ENCODE measurements at regions not wholly inside any gene's neighbourhood (a gene's known extent, or its start where the extent isn't known, plus 50 kb on each side); places are given as distances from the start of the nearest gene placed in this dataset.
A peak's percentile ranks its signal among the peaks of the same experiment; 100 is the strongest.

DNA sequence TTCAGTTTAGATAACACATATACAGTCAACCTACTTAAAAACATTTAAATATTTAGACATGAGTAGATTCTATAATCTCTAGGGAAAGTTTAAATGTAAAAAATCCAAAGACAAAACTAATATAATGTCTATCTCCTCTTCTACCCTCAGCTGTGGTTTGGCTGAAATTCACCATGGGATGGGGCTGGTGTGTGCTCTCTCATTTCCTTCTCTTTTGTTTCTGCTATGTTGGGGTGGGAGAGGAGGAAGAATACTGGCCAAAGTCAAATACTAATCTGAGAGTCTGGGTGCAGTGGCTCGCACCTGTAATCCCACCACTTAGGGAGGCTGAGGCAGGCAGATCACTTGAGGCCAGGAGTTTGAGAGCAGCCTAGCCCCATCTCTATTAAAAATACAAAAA is 1673.9 kb upstream of the SEL1L start:
- H3K27me3 ChIP-seq (ENCODE audit: insufficient read depth, poor library complexity, severe bottlenecking) = no peaks in the 10 kb centered on the region
- TF ChIP-seq, protein P1, sequence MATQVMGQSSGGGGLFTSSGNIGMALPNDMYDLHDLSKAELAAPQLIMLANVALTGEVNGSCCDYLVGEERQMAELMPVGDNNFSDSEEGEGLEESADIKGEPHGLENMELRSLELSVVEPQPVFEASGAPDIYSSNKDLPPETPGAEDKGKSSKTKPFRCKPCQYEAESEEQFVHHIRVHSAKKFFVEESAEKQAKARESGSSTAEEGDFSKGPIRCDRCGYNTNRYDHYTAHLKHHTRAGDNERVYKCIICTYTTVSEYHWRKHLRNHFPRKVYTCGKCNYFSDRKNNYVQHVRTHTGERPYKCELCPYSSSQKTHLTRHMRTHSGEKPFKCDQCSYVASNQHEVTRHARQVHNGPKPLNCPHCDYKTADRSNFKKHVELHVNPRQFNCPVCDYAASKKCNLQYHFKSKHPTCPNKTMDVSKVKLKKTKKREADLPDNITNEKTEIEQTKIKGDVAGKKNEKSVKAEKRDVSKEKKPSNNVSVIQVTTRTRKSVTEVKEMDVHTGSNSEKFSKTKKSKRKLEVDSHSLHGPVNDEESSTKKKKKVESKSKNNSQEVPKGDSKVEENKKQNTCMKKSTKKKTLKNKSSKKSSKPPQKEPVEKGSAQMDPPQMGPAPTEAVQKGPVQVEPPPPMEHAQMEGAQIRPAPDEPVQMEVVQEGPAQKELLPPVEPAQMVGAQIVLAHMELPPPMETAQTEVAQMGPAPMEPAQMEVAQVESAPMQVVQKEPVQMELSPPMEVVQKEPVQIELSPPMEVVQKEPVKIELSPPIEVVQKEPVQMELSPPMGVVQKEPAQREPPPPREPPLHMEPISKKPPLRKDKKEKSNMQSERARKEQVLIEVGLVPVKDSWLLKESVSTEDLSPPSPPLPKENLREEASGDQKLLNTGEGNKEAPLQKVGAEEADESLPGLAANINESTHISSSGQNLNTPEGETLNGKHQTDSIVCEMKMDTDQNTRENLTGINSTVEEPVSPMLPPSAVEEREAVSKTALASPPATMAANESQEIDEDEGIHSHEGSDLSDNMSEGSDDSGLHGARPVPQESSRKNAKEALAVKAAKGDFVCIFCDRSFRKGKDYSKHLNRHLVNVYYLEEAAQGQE (IDR thresholded peaks at IDR 0.05; ENCODE audit: insufficient replicate concordance, low read depth) = no peak
- TF ChIP-seq POLR2AphosphoS5 (IDR thresholded peaks at IDR 0.05; ENCODE audit: low read depth) = no peak
- TF ChIP-seq, protein P2, sequence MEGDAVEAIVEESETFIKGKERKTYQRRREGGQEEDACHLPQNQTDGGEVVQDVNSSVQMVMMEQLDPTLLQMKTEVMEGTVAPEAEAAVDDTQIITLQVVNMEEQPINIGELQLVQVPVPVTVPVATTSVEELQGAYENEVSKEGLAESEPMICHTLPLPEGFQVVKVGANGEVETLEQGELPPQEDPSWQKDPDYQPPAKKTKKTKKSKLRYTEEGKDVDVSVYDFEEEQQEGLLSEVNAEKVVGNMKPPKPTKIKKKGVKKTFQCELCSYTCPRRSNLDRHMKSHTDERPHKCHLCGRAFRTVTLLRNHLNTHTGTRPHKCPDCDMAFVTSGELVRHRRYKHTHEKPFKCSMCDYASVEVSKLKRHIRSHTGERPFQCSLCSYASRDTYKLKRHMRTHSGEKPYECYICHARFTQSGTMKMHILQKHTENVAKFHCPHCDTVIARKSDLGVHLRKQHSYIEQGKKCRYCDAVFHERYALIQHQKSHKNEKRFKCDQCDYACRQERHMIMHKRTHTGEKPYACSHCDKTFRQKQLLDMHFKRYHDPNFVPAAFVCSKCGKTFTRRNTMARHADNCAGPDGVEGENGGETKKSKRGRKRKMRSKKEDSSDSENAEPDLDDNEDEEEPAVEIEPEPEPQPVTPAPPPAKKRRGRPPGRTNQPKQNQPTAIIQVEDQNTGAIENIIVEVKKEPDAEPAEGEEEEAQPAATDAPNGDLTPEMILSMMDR (IDR thresholded peaks at IDR 0.05; ENCODE audit: insufficient read depth, low read length) = no peak
- TF ChIP-seq GABPA (IDR thresholded peaks at IDR 0.05; ENCODE audit: low read depth) = no peak
- TF ChIP-seq SPI1 (IDR thresholded peaks at IDR 0.05; ENCODE audit: borderline replicate concordance, low read depth) = no peak
- H3K27ac ChIP-seq (replicated peaks) = no peak overlapping the region
- no peak for DNase-seq (ENCODE audit: low read depth in 1 of 2, low spot score in 1 of 2)
- H3K4me3 ChIP-seq (replicated peaks; ENCODE audit: insufficient read depth, low read length) = no peak overlapping the region

DNA sequence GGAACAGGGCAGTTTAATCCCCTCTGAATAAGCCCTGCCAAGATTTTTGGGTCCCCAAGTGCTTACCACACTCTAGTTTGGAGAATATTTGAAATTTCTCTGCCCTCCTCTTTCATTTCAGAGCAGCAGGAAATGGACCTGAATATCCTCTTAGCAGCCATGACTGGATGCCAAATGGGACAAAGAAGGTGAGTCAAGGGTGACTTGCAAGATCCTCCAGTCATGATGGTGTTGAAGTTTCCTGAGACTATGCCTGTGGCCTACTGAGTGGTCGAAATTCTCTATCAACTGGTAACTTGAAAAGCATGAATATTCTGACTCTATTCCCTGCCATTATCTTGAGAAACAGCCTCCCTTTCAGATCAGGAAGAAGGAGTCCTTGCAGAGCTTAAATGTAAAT is 1674.7 kb upstream of the SEL1L start:
- no peaks in the 10 kb centered on the region for H3K27me3 ChIP-seq (ENCODE audit: insufficient read depth, poor library complexity, severe bottlenecking)
- TF ChIP-seq, protein P1 (IDR thresholded peaks at IDR 0.05; ENCODE audit: insufficient replicate concordance, low read depth) = no peak
- TF ChIP-seq, protein P2 (IDR thresholded peaks at IDR 0.05; ENCODE audit: insufficient read depth, low read length) = no peak
- TF ChIP-seq GABPA (IDR thresholded peaks at IDR 0.05; ENCODE audit: low read depth) (no peak), POLR2AphosphoS5 (IDR thresholded peaks at IDR 0.05; ENCODE audit: low read depth) (no peak), SPI1 (IDR thresholded peaks at IDR 0.05; ENCODE audit: borderline replicate concordance, low read depth) (no peak)
- DNase-seq (ENCODE audit: low read depth in 1 of 2, low spot score in 1 of 2) = no peak
- no peak overlapping the region for H3K27ac ChIP-seq (replicated peaks)
- H3K4me3 ChIP-seq (replicated peaks; ENCODE audit: insufficient read depth, low read length) = no peak overlapping the region

DNA sequence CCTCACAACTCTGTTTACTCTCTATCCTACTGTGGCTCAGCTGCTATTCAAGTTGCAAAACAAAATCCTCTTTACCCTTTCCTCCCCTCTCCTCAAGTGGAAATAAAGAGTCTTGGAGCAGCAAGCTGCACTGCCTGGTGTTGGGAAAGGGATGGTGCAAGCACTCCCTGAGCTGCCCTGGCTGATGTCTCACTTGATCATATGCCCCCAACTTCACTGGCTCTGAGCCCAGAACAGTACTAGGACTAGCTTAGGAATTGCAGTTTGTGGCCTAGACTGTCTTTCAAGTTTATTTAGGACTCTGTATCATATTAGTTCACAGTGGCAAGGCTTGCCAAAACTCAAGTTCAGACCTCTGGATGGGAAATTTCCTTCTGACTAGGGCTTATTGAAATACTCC is 1683.8 kb upstream of the SEL1L start:
- TF ChIP-seq, protein P1 (IDR thresholded peaks at IDR 0.05; ENCODE audit: insufficient replicate concordance, low read depth) = no peak
- no peak for TF ChIP-seq POLR2AphosphoS5 (IDR thresholded peaks at IDR 0.05; ENCODE audit: low read depth)
- no peak for TF ChIP-seq GABPA (IDR thresholded peaks at IDR 0.05; ENCODE audit: low read depth)
- no peak for TF ChIP-seq SPI1 (IDR thresholded peaks at IDR 0.05; ENCODE audit: borderline replicate concordance, low read depth)
- TF ChIP-seq, protein P2 (IDR thresholded peaks at IDR 0.05; ENCODE audit: insufficient read depth, low read length) = no peak
- Histone ChIP-seq H3K4me3 (replicated peaks; ENCODE audit: insufficient read depth, low read length) (no peak overlapping the region), H3K27me3 (ENCODE audit: insufficient read depth, poor library complexity, severe bottlenecking) (no peaks in the 10 kb centered on the region), H3K27ac (replicated peaks) (no peak overlapping the region)
- DNase-seq (ENCODE audit: low read depth in 1 of 2, low spot score in 1 of 2) = peak in 1 of 2 experiments; percentile 35
